GM12878 (cell line): ENCODE measurements at regions not wholly inside any gene's neighbourhood (a gene's known extent, or its start where the extent isn't known, plus 50 kb on each side); places are given as distances from the start of the nearest gene placed in this dataset.

Experiments used
- ATAC-seq: fragments of 200-7000 bp; cut with Tn5 transposase; 3 replicates; pipeline ENCODE4 v1.9.1; 2020; ENCODE audit warnings: mild to moderate bottlenecking, moderate library complexity
- BruUV-seq: library from RNA; stranded (reverse); fragments of 400-500 nt; replicated peaks from 2 replicates; lab custom pipeline; 2021; lab: Mats Ljungman, UMichigan
- CTCF ChIA-PET: fragments of 300-600 bp; sonication (Branson Sonifier 250); formaldehyde crosslinking; extraction: SDS; loops from one replicate; lab custom pipeline; 2021; ENCODE audit warnings: inconsistent platforms; lab: Yijun Ruan, JAX
- POLR2A ChIA-PET: fragments of 350-600 bp; formaldehyde crosslinking; extraction: SDS; loops from one replicate; lab custom pipeline; 2021; ENCODE audit warnings: inconsistent platforms; lab: Charles Lee
- RAD21 ChIA-PET: fragments of 300-600 bp; sonication (Branson Sonifier 250); formaldehyde crosslinking; loops from one replicate; lab custom pipeline; 2023; ENCODE audit warnings: antibody characterized with exemption; ENCODE audit not compliant: unreplicated experiment; lab: Charles Lee
- SMC1A ChIA-PET: fragments of 300-600 bp; sonication (Branson Sonifier 250); formaldehyde crosslinking; loops from one replicate; lab custom pipeline; 2023; ENCODE audit not compliant: unreplicated experiment, uncharacterized antibody; lab: Charles Lee
- DNase-seq: peaks from one replicate; pipeline ENCODE4 v3.0.0-alpha.2; 2011; ENCODE audit warnings: low read depth, low spot score
- FAIRE-seq: peaks from 3 replicates; lab custom pipeline; 2011; peaks lifted over from hg19 to GRCh38; lab: Jason Lieb, UNC
- H2AFZ ChIP-seq: 2 replicates; pipeline ENCODE4 v1.6.0; 2011; ENCODE audit warnings: low read depth, low read length, control low read depth; ENCODE audit not compliant: control insufficient read depth
- H3K27ac ChIP-seq: 2 replicates; pipeline ENCODE4 v1.5.1; 2011; ENCODE audit warnings: control low read depth; ENCODE audit not compliant: control insufficient read depth, insufficient read depth
- H3K27me3 ChIP-seq, 2 experiments: replicated peaks in 1 of 2; 2 replicates each; pipeline versions ENCODE4 v1.6.0 to v1.6.1; 2011; ENCODE audit warnings: low read length in 1 of 2; ENCODE audit not compliant: control insufficient read depth in 2 of 2, insufficient read depth in 2 of 2
- H3K36me3 ChIP-seq, 2 experiments: 2 replicates each; pipeline ENCODE4 v1.5.1; 2011; ENCODE audit warnings: low read length in 1 of 2; ENCODE audit not compliant: control insufficient read depth in 2 of 2, insufficient read depth in 2 of 2
- H3K4me1 ChIP-seq: 2 replicates; pipeline ENCODE4 v1.6.1; 2011; ENCODE audit warnings: mild to moderate bottlenecking, low read length, moderate library complexity, mixed read lengths; ENCODE audit not compliant: control insufficient read depth, insufficient read depth
- H3K4me2 ChIP-seq: 2 replicates; pipeline ENCODE4 v1.6.0; 2011; ENCODE audit warnings: control low read depth; ENCODE audit not compliant: control insufficient read depth, insufficient read depth
- H3K4me3 ChIP-seq: fragments of 200-600 bp; sonication (generic); 2 replicates; pipeline ENCODE4 v1.5.1; 2016
- H3K79me2 ChIP-seq: 2 replicates; pipeline ENCODE4 v1.6.0; 2011; ENCODE audit warnings: low read length; ENCODE audit not compliant: control insufficient read depth, insufficient read depth
- H3K9ac ChIP-seq: 2 replicates; pipeline ENCODE4 v1.8.0; 2011; ENCODE audit warnings: low read length, control low read depth, mixed read lengths; ENCODE audit not compliant: control insufficient read depth, insufficient read depth
- H3K9me3 ChIP-seq: replicated peaks from 3 replicates; pipeline ENCODE4 v1.5.1; 2011; ENCODE audit warnings: mild to moderate bottlenecking, low read length; ENCODE audit not compliant: control insufficient read depth, insufficient read depth
- H4K20me1 ChIP-seq: 2 replicates; pipeline ENCODE4 v1.6.0; 2011; ENCODE audit not compliant: control insufficient read depth, insufficient read depth
- ASH2L ChIP-seq: fragments of 300-600, 200-600 bp; sonication (generic); IDR thresholded peaks from 2 replicates; pipeline ENCODE4 v1.6.1; 2017; ENCODE audit warnings: low read depth, mild to moderate bottlenecking, borderline replicate concordance
- BACH1 ChIP-seq: fragments of 450-650 bp; IDR thresholded peaks from 2 replicates; pipeline ENCODE4 v1.6.1; 2017; ENCODE audit warnings: mild to moderate bottlenecking, borderline replicate concordance
- BCL11A ChIP-seq: IDR thresholded peaks from 2 replicates; pipeline ENCODE4 v1.6.1; 2011; ENCODE audit warnings: low read depth, low read length
- CUX1 ChIP-seq: IDR thresholded peaks from 2 replicates; pipeline ENCODE4 v1.6.1; 2012; ENCODE audit warnings: improper control_type of control experiment, low read depth, low read length; ENCODE audit not compliant: insufficient replicate concordance
- EED ChIP-seq: sonication (generic); IDR thresholded peaks from 2 replicates; pipeline ENCODE4 v1.6.1; 2016; ENCODE audit warnings: antibody characterized with exemption, low read depth
- FOS ChIP-seq: IDR thresholded peaks from 3 replicates; pipeline ENCODE4 v1.6.1; 2011; ENCODE audit warnings: borderline replicate concordance; ENCODE audit not compliant: insufficient read length; ENCODE audit errors: extremely low read depth
- GABPA ChIP-seq: IDR thresholded peaks from 2 replicates; pipeline ENCODE4 v1.6.1; 2014; ENCODE audit warnings: antibody characterized with exemption, low read depth, mild to moderate bottlenecking, inconsistent platforms
- GATAD2B ChIP-seq: fragments of 450-650 bp; conservative IDR thresholded peaks from 2 replicates; pipeline ENCODE4 v1.6.1; 2017; ENCODE audit warnings: low read depth, mild to moderate bottlenecking, moderate library complexity
- MEF2A ChIP-seq: IDR thresholded peaks from 2 replicates; pipeline ENCODE4 v1.6.1; 2011; ENCODE audit warnings: low read depth, mild to moderate bottlenecking, low read length, moderate library complexity; ENCODE audit not compliant: insufficient read depth
- NBN ChIP-seq: fragments of 450-650 bp; IDR thresholded peaks from 2 replicates; pipeline ENCODE4 v1.6.1; 2016
- PBX3 ChIP-seq: IDR thresholded peaks from 2 replicates; pipeline ENCODE4 v1.6.1; 2011; ENCODE audit warnings: mild to moderate bottlenecking, low read depth, low read length, moderate library complexity; ENCODE audit not compliant: insufficient replicate concordance
- RAD51 ChIP-seq: fragments of 450-650 bp; IDR thresholded peaks from 2 replicates; pipeline ENCODE4 v1.6.1; 2016; ENCODE audit warnings: moderate library complexity, mild to moderate bottlenecking, inconsistent platforms
- WGBS: methylation state at CpG from one replicate; pipeline ENCODE4 v1.1.6; 2016; ENCODE audit warnings: low lambda C conversion rate; ENCODE audit not compliant: insufficient replicate concordance, insufficient coverage; ENCODE audit errors: missing lambda C conversion rate; 5-methylcytosine and 5-hydroxymethylcytosine counted together
- in situ Hi-C: fragments of 300-500 bp; cut with MboI; formaldehyde crosslinking; loops from 9 replicates; pipeline ENCODE4 v1.14.3; 2018; ENCODE audit warnings: mixed read lengths
- intact Hi-C: fragments of 100-400 bp; cut with micrococcal nuclease; formaldehyde crosslinking; loops from one replicate; pipeline ENCODE4 v1.14.2; 2022; ENCODE audit not compliant: unreplicated experiment

- in situ Hi-C loops (no loop called here), intact Hi-C loops (no loop called here)
These were observed 328.2 kb downstream of the RND3 start for GRCh38 chr2:150159300-150159699.

GRCh38 chr2:150156876-150157275, 330.6 kb downstream of the RND3 start:
- POLR2A ChIA-PET, result interaction anchor here (1.4 kb wide), 1 partner anchor 10 kb away, joined by 5 read pairs; no protein-coding TSS in a partner anchor
- in situ Hi-C loops, result no loop called here
- RAD21 ChIA-PET, result no interaction called here
- SMC1A ChIA-PET, result interaction anchor here (0.6 kb wide), 1 partner anchor 80 kb away, joined by 3 read pairs; no protein-coding TSS in a partner anchor
- TF ChIP-seq BACH1, result no peak
- no peak for TF ChIP-seq NBN
- no peak for TF ChIP-seq FOS
- TF ChIP-seq GABPA, result no peak
- no peak for TF ChIP-seq RAD51
- no peak for TF ChIP-seq CUX1
- no peak for TF ChIP-seq PBX3
- no peak for TF ChIP-seq MEF2A
- no peak for TF ChIP-seq EED
- no peak for TF ChIP-seq GATAD2B
- TF ChIP-seq ASH2L, result no peak
- WGBS, result 5% methylated on average over 2 of the region's 2 CpGs
- Histone ChIP-seq H3K36me3 (no peaks in the 10 kb centered on the region), H3K4me3 (no peak overlapping the region), H2AFZ (no peak overlapping the region), H3K9me3 (no peaks in the 10 kb centered on the region), H3K27ac (no peak overlapping the region), H3K4me1 (no peaks in the 10 kb centered on the region), H3K4me2 (no peak overlapping the region), H4K20me1 (no peaks in the 10 kb centered on the region), H3K9ac (no peak overlapping the region), H3K79me2 (no peaks in the 10 kb centered on the region), H3K27me3 (no peaks in the 10 kb centered on the region; a peak in 2 of 4 replicates)
- ATAC-seq (no peak), DNase-seq (no peak), FAIRE-seq (no peak)
- CTCF ChIA-PET, result interaction anchor here (1.4 to 1.7 kb wide), 2 partner anchors 12 to 24 kb away, joined by 3 read pairs; no protein-coding TSS in a partner anchor
- BruUV-seq, result no TSS peak
- intact Hi-C loops, result no loop called here

More at GRCh38 chr2:150159300-150159699, 328.2 kb downstream of the RND3 start:
- TF ChIP-seq BCL11A, result no peak
- no TSS peak for BruUV-seq
- Histone ChIP-seq H4K20me1 (no peaks in the 10 kb centered on the region), H3K9ac (no peak overlapping the region), H3K79me2 (no peaks in the 10 kb centered on the region), H3K27ac (no peak overlapping the region), H3K4me2 (no peak overlapping the region), H2AFZ (no peak overlapping the region), H3K27me3 (no peaks in the 10 kb centered on the region; a peak in 2 of 4 replicates), H3K9me3 (no peaks in the 10 kb centered on the region), H3K36me3 (no peaks in the 10 kb centered on the region), H3K4me3 (no peak overlapping the region), H3K4me1 (no peaks in the 10 kb centered on the region)
- POLR2A ChIA-PET, result no interaction called here
- SMC1A ChIA-PET, result interaction anchor here (1.1 kb wide), 1 partner anchor 9 kb away, joined by 3 read pairs; no protein-coding TSS in a partner anchor
- RAD21 ChIA-PET, result no interaction called here
- CTCF ChIA-PET, result no interaction called here
- ATAC-seq (peak; percentile 76), FAIRE-seq (no peak), DNase-seq (no peak)
- WGBS, result 14% methylated on average over 4 of the region's 4 CpGs
